ENCODE measurements at regions not wholly inside any gene's neighbourhood (a gene's known extent, or its start where the extent isn't known, plus 50 kb on each side); places are given as distances from the start of the nearest gene placed in this dataset.

- DNase-seq: no peak
Measured at GRCh38 chr20:60215816-60216730, 257.9 kb downstream of the CDH26 start.

- DNase-seq: no peak
Measured at GRCh38 chr20:60219231-60219630, 261.0 kb downstream of the CDH26 start.

GRCh38 chr20:60219984-60220562 lies 261.9 kb downstream of the CDH26 start:
- DNase-seq: no peak

GRCh38 chr20:60220706-60221105 lies 262.5 kb downstream of the CDH26 start:
- no peak for DNase-seq

GRCh38 chr20:60221593-60221992 lies 263.4 kb downstream of the CDH26 start:
- DNase-seq: no peak

GRCh38 chr20:60222497-60222896 lies 264.3 kb downstream of the CDH26 start:
- no peak for DNase-seq

- DNase-seq: no peak
Measured at GRCh38 chr20:60223174-60223573, 265.0 kb downstream of the CDH26 start.

GRCh38 chr20:60224914-60225313 lies 266.7 kb downstream of the CDH26 start:
- peak in 1 of 2 experiments; percentile 32 for DNase-seq

GRCh38 chr20:60228255-60228654 lies 270.0 kb downstream of the CDH26 start:
- DNase-seq: no peak

GRCh38 chr20:60232380-60232779 lies 274.2 kb downstream of the CDH26 start:
- DNase-seq: no peak

GRCh38 chr20:60233018-60233630 lies 274.9 kb downstream of the CDH26 start:
- DNase-seq: no peak

GRCh38 chr20:60236613-60237012 lies 278.4 kb downstream of the CDH26 start:
- no peak for DNase-seq

- DNase-seq: no peak
Measured at GRCh38 chr20:60237981-60238380, 279.8 kb downstream of the CDH26 start.

- no peak for DNase-seq
Measured at GRCh38 chr20:60238992-60239660, 280.9 kb downstream of the CDH26 start.

GRCh38 chr20:60239956-60240355 lies 281.7 kb downstream of the CDH26 start:
- no peak for DNase-seq

GRCh38 chr20:60240415-60240814 lies 282.2 kb downstream of the CDH26 start:
- no peak for DNase-seq

- no peak for DNase-seq
Measured at GRCh38 chr20:60240986-60241385, 282.8 kb downstream of the CDH26 start.

- no peak for DNase-seq
Measured at GRCh38 chr20:60242836-60243505, 284.7 kb downstream of the CDH26 start.

- no peak for DNase-seq
Measured at GRCh38 chr20:60244373-60245146, 286.3 kb downstream of the CDH26 start.

- no peak for DNase-seq
Measured at GRCh38 chr20:60246751-60247150, 288.5 kb downstream of the CDH26 start.

- no peak for DNase-seq
Measured at GRCh38 chr20:60249436-60249835, 291.2 kb downstream of the CDH26 start.

- DNase-seq: no peak
Measured at GRCh38 chr20:60250251-60250650, 292.0 kb downstream of the CDH26 start.
